NCI-H2081 (cell line): ENCODE measurements at regions not wholly inside any gene's neighbourhood (a gene's known extent, or its start where the extent isn't known, plus 50 kb on each side); places are given as distances from the start of the nearest gene placed in this dataset.
"Not testable (repeated sequence)": the region's sequence is repeated elsewhere in the genome, so short reads cannot be mapped to it uniquely, and the experiment has no call there.

Experiments
- DNase-seq, 2 experiments: peaks; one replicate each; lab custom pipeline; 2025; lab: John Stamatoyannopoulos, UW

DNA sequence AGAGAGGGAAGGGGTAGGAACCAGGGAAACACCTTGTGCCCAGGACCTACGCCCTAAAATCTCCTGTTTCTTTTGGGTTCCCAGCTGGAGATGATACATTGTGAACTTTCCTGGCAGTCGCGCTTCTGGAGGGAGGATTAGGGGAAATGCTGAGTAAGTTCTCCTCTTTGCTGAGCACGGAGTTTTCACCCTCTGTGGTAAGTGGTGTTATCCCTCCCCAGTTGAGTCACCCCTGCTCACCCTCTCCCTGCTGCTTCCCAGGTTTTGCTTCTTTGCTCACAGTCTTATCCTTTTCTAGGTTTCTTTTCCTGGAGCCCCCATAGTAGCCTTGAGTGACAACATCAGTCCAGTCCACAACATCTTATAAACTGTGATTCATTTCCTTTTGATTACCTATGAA, 789.1 kb downstream of the TMEM121 start:
- no peak for DNase-seq

DNA sequence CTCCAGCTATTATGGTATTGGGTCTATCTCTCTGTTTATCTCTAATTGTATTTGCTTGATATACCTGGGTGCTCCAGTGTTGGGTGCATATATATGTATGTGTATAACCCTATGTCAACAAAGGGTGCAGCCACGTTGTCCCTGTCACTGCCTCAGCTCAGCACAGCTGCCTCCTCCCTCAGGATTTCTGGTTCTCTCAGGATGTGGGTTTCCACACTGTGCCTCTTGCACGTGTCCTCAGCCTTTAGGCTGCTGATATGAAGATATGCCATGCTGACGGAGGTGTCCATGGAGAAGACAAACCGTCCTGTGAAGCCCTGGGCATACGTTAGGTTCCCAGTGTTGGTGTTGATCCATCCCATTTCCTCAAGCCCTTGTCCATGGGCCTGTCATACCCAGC, 791.2 kb downstream of the TMEM121 start:
- DNase-seq: no peak

DNA sequence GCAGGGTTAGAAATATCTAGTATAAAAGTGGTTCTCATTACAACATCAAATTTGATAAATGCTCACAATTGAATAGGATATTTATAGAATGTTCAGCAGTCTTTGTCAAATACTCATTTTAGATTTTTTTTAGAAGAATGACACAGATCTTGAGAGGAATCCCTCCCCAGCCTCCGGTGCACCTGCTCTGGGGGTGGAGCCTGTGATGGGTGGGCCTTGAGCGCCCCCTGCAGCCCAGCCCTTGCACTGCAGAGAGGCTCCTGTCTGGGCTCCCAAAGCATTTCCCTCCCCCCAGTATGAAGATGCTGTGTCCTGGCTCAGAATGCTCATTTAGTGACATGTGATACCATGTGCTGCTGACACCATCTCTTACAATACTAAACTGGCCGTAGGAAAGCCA, 792.3 kb downstream of the TMEM121 start:
- no peak for DNase-seq

DNA sequence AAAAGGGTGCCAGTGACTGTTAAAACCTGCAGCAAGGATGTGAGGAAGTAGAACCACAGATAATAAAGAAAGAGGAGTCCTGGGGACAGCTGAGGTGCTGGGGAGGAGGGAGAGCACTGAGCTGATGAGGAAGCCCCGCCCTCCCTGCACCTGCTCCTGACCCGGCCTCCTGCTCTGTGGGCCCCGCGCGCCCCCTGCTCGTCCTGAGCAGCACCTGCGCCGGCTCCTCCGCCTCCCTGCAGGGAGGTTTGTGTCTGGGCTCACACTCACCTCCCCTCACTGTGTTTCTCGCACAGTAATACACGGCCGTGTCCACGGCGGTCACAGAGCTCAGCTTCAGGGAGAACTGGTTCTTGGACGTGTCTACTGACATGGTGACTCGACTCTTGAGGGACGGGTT, 797.6 kb downstream of the TMEM121 start:
- not testable (repeated sequence) for DNase-seq

DNA sequence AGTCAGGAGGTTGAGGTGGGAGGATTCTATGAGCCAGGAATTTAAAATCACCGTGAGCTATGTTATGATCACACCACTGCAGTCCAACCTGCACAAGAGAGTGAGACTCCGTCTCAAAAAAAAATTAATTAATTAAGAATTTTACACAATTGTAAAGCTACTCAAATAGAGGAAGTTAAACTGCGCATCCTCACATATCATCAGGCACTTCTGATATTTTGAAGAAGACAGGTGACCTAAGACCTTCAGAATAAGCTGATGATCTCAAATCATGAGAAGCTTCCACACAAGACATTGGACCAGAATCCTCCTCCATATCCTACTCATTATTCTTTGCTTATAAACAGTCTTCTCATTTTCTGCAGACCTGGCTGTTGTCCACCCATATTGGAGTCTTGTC, 800.9 kb downstream of the TMEM121 start:
- no peak for DNase-seq

DNA sequence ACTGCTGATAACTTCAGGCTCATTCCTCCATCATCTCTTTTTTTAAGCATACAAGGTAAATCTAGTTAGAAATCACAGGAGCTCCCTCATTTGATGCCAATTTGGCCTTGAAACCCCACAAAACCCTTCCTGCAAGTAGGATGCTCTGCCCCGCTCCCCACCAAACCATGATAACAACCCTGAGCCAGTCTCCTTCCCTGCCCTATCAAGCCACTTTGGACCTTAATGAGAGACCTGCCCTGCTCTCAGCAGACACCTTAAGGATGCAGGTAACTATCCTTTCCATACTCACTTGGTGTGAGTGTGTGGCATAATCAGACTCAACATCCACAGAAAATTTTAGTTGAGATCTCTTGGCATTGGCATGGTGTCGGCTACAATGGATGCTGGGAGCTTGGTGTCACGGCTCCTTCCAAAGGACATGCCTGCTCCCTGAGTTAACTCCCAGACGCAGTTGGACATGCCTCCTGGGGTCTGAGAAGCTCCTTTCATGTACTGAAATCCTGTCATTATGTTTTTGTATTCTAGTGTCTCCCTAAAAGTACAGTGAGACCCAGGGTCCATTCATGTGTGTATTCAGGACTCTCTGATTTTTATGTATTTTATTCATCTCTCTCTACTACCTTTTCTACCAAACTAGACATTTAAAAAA, 801.4 kb downstream of the TMEM121 start:
- DNase-seq: not testable (repeated sequence)

DNA sequence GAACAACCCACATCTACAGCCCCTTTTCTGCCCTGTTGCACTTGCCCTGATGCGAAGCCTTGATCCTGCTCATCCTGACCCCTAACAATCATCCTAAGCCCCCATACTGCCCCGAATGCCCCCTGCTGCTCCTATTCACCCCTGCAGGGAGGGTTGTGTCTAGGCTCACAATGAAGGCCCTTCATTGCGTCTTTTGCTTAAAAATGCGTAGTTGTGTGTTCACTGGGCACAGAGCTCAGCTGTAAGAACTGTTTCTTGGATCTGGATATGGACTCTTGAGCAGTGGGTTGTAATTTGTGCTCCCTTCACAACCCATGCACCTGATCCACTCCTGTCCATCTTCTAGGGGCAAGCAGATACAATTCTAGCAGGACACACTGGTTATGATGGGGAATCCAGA, 802.9 kb downstream of the TMEM121 start:
- not testable (repeated sequence) for DNase-seq

DNA sequence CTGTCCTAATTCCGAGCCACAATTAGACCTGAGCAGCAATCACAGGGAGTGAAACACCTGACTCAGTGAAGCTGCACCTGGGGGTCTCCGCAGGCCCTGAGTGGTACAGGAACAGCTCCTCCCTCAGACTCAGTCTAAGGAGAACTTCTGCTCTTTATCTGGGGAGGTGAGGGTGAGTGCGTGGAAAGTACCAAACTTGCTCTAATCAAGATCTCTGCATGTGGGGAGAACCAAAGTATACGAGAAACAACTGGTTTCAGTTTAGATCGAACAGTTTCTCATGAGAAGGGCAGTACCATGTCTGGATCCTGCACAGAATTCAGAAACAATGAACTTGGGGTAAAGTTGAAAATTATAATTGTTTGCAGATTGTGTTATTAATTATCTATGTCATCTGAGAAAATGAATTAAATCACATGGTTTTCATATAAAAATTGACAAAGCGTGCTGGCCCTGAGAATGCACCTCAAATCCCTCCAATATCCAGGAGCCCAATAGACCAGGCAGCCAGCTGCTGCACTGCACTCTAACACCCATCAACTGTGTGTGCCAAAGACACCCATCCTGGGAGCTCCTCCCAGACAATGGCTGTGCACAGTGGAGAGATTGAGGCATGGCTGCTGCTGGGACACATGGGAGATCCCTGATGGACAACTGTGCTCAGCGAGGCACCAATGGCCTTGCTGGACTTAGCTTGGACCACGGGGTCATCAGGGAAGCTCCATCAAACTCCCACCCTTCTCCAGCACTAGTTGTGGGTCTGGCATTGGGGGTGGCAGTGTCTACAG, 803.8 kb downstream of the TMEM121 start:
- DNase-seq: not testable (repeated sequence)

DNA sequence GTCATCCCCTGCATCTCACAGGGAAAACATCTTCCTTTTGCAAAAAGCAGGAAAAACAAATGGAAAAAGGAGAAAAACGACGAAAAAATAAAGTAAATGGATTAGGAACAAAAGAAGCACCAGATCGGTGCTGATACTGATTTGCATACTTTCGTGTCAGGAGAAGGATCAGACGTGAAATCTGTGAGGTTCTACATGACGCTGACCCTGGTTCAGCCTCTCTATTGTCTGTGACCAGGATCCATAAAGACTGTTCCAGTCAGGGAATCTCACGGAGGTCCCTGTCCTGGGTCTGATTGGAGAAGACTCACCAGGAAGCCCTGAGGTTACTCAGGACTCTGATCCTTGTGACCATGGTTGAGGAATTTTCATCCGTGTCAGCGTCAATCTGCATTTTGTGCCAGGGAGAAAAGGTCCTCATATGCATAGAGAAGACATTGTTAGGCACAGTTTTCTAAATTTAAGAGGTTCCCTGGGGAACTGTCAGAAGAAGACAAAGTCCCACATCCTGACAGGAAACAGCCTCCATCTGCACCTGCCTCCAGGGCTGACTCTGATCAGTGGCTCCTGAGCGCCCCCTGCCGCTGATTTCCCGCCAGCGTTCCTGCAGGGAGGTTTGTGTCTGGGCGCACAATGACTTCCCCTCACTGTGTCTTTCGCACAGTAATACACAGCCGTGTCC, 808.2 kb downstream of the TMEM121 start:
- not testable (repeated sequence) for DNase-seq

DNA sequence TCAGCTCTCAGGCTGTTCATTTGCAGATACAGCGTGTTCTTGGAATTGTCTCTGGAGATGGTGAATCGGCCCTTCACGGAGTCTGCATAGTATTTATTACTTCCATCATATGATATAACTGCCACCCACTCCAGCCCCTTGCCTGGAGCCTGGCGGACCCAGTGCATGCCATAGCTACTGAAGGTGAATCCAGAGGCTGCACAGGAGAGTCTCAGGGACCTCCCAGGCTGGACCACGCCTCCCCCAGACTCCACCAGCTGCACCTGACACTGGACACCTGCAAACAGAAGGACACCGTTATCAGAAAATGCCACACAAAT, 808.7 kb downstream of the TMEM121 start:
- DNase-seq: not testable (repeated sequence)

DNA sequence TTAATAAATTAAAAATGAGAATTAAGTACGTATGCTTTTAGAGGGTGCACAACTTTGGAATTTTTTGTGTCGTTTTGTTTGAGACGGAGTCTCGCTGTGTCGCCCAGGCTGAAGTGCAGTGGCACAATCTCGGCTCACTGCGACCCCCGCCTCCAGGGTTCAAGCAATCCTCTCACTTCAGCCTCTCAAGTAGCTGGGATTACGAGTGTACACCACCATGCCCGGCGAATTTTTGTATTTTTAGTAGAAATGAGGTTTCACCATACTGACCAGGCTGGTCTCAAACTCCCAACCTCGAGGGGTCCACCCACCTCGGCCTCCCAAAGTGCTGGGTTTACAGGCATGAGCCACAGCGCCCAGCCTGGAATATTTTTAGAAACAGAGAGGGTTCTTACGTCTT, 812.4 kb downstream of the TMEM121 start:
- DNase-seq: not testable (repeated sequence)

DNA sequence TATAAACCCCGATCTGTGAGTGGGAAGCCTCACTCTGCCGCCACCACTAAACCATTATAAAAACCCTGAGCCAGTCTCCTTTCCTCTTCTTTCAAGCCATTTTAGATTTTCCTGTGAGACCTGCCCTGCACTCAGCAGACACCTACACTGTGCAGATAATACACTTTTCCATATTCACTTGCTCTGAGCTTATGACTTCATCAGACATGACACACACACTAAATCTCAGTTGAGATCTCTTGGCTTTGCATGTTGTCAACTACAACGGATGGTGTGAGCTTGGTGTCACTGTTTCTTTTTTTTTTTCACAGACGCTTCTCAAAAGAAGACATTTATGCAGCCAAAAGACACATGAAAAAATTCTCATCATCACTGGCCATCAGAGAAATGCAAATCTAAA, 814.3 kb downstream of the TMEM121 start:
- not testable (repeated sequence) for DNase-seq

DNA sequence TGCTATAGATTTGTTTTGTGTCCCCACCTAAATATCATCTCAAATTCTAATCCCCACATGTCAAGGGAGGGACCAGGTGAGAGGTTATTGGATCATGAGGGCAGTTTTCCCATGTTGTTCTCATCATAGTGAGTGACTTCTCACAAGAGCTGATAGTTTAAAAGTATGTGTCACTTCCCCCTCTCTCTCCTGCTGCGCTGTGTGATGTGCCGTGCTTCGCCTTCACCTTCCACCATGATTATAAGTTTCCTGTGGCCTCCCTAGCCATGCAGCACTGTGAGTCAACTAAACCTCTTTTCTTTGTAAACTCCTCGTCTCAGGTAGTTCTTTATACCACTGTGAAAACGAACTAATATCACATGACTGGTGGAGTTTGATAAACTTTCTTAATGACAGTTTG, 814.8 kb downstream of the TMEM121 start:
- DNase-seq: not testable (repeated sequence)

DNA sequence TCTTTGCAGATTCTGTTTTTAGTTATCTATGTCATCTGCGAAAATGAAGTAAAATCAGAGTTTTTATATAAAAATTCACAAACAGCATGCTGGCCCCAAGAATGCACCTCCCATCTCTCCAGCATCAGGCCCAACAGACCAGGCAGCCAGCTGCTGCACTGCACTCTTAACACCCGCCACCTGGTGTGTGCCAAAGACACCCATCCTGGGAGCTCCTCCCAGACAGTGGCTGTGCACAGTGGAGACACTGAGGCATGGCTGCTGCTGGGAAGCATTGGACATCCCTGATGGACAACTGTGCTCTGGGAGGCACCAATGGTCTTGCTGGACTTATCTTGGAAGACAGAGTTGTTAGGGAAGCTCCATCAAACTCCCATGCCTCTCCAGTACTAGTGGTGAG, 817.2 kb downstream of the TMEM121 start:
- DNase-seq: no peak

DNA sequence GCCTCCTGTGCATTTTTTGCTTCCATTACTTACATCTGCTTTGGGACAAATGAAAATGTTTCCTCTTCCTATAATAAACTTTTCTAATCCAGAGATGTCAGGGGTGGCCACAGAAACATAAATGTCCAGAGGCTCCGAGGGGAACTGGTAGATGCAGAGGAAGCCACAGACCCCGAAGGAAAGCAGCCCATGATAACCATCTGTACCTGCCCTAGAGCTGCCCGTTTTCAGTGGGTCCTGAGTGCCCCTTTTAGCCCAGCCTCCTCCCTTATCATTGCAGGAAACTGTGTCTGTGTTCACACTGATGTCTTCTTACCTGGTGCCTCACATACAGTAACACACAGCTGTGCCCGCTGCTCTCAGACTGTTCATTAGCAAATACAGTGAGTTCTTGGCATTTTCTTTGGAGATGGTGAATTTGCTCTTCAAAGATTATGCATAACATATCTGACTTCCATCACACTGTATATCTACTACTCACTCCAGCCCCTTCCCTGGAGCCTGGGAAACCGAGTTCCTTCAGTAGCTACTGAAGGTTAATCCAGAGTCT, 817.8 kb downstream of the TMEM121 start:
- DNase-seq: not testable (repeated sequence)

DNA sequence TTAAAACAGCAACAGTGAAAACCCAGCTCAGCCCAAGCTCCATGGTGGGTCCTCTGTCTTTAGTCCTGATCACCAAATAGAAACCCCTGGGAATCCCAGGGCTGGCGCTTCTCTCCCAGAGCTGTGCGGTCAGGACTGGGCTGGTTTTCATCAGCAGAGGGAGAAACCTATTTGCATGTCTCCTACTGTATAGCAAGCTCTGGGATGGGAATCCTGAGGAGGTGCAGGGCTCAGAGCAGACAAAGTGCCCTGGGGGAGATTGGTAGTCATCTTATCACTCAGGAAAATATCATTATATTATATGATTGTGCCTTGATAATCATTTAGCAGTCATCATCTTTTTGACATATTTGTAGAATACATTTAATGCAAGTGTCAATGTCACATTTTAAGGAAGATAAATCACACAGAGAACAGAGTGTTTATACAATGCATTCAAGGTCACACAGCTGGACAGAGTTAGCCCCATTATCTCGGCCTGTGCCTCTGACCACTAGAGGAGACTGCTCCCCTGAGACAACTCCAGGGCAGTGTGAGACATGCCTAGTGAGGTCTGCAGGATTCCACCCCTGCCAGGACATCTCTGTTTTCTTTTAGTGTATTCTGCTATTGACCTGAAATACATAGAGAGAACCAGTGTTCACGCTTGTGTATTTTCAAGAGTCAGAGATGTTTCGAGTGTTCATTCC, 818.6 kb downstream of the TMEM121 start:
- not testable (repeated sequence) for DNase-seq

DNA sequence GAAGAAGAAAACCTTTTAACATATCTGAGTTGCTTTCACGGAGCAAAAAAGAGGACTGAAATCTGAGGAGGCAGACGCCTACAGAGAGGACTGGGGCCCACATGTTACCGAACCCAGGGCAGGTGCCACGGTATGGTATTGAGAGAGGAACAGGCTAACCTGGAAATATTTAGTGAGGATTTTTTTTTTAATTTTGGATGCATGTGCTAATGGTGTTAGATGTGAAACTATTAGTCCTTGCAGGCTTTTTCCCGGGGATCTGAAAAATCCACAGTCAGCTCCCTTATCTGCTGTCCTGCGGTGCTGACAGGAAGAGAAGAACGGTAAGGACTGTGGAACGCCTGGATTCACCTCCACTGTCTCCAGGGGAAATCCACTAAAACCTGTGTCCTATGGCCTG, 819.7 kb downstream of the TMEM121 start:
- no peak for DNase-seq

DNA sequence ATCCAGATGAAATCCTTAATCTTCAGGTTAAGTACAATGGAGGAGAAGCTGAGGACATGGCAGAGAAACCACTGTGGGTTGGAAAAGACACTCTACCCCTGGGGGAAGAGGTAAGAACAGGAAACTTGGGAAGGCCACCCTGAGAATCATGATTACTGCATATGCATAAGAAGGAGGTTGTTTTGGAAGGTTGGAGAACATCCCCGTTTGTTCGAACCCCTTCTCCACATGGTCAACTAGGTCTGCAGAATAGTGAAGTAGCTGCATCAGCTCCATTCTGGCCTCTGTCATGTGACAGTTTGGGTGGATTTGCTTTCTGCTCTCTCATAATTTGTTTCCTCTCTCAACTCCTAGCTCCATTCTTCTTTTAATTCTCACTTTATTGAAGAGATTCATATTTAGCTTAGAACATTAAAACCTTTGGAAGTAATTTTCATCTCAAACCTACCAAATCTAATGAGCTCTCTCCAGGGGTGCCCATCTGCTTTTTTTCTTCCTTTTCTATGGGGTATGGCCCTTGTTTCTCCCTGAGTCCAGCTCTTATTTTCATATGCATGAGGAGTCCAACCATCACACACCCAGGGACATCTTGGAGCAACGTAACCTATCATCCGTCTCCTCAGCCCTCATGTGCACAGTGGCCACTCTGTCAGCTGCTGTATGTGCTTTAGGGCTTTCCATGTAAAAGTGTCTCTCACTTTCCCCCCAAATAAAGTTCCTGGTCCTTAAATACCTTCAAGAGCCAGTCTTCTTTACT, 820.3 kb downstream of the TMEM121 start:
- no peak for DNase-seq

DNA sequence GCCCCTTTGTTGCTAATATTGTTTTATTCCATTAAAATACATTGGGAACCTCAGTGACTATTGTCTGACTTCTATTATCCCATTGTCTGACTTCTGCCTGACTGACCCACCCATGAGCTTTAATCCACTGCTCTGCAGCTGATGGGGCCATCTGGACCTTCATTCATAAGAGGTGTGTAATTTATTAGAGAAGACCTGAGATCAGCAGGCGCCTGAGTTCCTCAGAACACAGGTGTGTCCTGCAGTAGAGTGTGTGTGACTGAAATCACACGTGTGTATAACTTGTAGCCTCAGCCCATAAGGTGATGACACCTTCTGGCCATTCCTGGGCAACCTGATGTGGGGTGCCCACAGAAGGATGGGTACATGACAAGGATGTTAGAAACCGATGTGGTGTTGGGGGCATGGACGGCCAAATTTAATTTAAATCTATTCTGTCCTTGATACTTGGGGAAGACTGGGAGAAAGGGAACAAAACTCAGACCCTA, 821.0 kb downstream of the TMEM121 start:
- DNase-seq: no peak

DNA sequence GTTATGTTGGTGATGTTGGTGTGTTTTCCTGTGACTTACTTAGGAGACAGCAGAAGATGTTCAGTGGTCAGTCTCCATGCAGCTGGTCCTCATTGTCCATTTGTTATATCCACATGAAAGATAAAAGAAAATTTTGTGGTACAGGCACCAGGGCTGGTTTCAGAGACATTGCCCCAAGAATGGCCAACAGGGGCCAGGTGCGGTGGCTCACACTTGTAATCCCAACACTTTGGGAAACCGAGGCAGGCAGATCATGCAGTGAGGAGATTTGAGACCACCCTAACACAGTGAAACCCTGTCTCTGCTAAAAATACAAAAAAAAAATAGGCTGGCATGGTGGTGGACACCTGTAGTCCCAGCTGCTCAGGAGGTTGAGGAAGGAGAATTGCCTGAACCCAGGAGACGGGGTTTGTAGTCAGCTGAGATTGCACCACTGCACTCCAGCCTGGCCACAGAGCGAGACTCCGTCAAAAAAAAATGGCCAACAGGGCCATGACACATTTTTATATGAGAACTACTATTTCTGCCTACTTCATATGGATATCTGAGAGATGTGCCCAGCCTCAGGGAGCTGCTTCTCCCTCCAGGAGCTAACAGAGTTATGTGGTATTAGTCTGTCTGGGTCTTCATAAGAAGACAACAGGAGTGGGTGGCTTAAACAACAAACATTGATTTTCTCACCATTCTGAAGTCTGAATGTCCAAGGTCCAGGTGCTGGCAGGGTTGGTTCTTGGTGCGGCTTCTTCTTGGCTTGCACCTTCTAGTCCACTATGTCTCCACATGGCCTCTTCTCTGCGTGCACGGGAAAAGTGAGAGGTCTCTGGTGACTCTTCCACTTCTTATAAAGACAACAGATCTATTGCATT, 821.7 kb downstream of the TMEM121 start:
- DNase-seq: no peak
